GM19035 (cell line): ENCODE measurements at regions not wholly inside any gene's neighbourhood (a gene's known extent, or its start where the extent isn't known, plus 50 kb on each side); places are given as distances from the start of the nearest gene placed in this dataset.

Experiments
- ATAC-seq: cut with Tn5 transposase; IDR thresholded peaks from one replicate; pipeline ENCODE4 v1.9.1; 2021; ENCODE audit not compliant: unreplicated experiment

- ATAC-seq: no peak
These were observed 83.1 kb downstream of the CDC42EP3 start for GRCh38 chr2:37588316-37588777.

- peak; percentile 42 for ATAC-seq
These were observed 82.1 kb downstream of the CDC42EP3 start for GRCh38 chr2:37589298-37589697.

GRCh38 chr2:37590119-37590571 lies 81.3 kb downstream of the CDC42EP3 start:
- no peak for ATAC-seq
